ENCODE measurements at regions not wholly inside any gene's neighbourhood (a gene's known extent, or its start where the extent isn't known, plus 50 kb on each side); places are given as distances from the start of the nearest gene placed in this dataset.

DNA sequence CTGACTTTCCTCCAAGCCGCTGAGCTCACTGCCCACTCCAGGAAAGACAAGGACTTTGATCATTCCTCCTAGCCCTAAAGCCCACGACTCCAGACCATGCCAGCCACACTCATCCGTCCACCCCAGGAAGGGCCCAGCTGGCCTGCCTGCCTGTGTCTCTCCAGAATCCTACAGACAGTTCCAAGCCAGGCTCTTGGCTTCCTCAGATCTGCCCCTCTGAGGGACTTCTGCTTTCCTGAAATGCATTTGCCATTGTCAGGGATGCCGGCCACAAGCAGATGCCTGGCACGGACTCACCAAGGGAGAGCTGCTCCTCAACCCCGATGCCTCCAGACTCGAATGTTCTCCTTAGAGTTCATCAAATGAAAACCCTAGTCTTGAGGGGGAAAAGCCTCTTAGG, 155.8 kb downstream of the OAT start:
- TF ChIP-seq, protein P1, sequence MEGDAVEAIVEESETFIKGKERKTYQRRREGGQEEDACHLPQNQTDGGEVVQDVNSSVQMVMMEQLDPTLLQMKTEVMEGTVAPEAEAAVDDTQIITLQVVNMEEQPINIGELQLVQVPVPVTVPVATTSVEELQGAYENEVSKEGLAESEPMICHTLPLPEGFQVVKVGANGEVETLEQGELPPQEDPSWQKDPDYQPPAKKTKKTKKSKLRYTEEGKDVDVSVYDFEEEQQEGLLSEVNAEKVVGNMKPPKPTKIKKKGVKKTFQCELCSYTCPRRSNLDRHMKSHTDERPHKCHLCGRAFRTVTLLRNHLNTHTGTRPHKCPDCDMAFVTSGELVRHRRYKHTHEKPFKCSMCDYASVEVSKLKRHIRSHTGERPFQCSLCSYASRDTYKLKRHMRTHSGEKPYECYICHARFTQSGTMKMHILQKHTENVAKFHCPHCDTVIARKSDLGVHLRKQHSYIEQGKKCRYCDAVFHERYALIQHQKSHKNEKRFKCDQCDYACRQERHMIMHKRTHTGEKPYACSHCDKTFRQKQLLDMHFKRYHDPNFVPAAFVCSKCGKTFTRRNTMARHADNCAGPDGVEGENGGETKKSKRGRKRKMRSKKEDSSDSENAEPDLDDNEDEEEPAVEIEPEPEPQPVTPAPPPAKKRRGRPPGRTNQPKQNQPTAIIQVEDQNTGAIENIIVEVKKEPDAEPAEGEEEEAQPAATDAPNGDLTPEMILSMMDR (IDR thresholded peaks at IDR 0.05) = no peak
- no peak for TF ChIP-seq POLR2A (IDR thresholded peaks at IDR 0.05)

Measured in Peyer's patch (tissue), 4 donors.